H1 (cell line): ENCODE measurements at regions not wholly inside any gene's neighbourhood (a gene's known extent, or its start where the extent isn't known, plus 50 kb on each side); places are given as distances from the start of the nearest gene placed in this dataset.

ENCODE experiments used
- CTCF ChIA-PET: fragments of 300-600 bp; sonication (Branson Sonifier 250); formaldehyde crosslinking; loops from one replicate; lab custom pipeline; 2021; ENCODE audit not compliant: partially characterized antibody; lab: Charles Lee
- POLR2A ChIA-PET: fragments of 300-600 bp; sonication (Branson Sonifier 250); formaldehyde crosslinking; loops from one replicate; lab custom pipeline; 2021; ENCODE audit warnings: inconsistent platforms; ENCODE audit not compliant: partially characterized antibody; lab: Charles Lee
- DNase-seq, 2 experiments: peaks; one replicate each; pipeline versions ENCODE4 v3.0.0 to v3.0.0-alpha.2; 2010 to 2022; ENCODE audit warnings: low spot score in 2 of 2, low read depth in 1 of 2, mixed read lengths in 1 of 2
- FAIRE-seq: peaks from 2 replicates; lab custom pipeline; 2011; peaks lifted over from hg19 to GRCh38; lab: Jason Lieb, UNC
- H2AFZ ChIP-seq: 2 replicates; pipeline ENCODE4 v1.8.1; 2012; ENCODE audit warnings: low read length, inconsistent platforms
- H2AK5ac ChIP-seq: 2 replicates; pipeline ENCODE4 v1.6.1; 2013; ENCODE audit warnings: low read depth, low read length
- H2BK120ac ChIP-seq: replicated peaks from 2 replicates; pipeline ENCODE3; 2013; ENCODE audit warnings: low read depth, low read length, inconsistent platforms
- H2BK12ac ChIP-seq: 2 replicates; pipeline ENCODE4 v1.6.1; 2013; ENCODE audit warnings: low read depth, low read length
- H2BK15ac ChIP-seq: 2 replicates; pipeline ENCODE4 v1.6.1; 2013; ENCODE audit warnings: low read length
- H2BK20ac ChIP-seq: 2 replicates; pipeline ENCODE4 v1.6.1; 2013; ENCODE audit warnings: low read length
- H2BK5ac ChIP-seq: 2 replicates; pipeline ENCODE4 v1.6.1; 2013; ENCODE audit warnings: low read depth, low read length
- H3K14ac ChIP-seq: 2 replicates; pipeline ENCODE4 v1.6.1; 2013; ENCODE audit warnings: inconsistent platforms; ENCODE audit not compliant: insufficient read length
- H3K18ac ChIP-seq: 2 replicates; pipeline ENCODE4 v1.6.1; 2013; ENCODE audit warnings: low read length; ENCODE audit errors: extremely low read depth
- H3K23ac ChIP-seq: 2 replicates; pipeline ENCODE4 v1.6.1; 2013; ENCODE audit warnings: inconsistent platforms; ENCODE audit not compliant: insufficient read length
- H3K23me2 ChIP-seq: 2 replicates; pipeline ENCODE4 v1.6.1; 2013; ENCODE audit warnings: low read depth, low read length
- H3K27ac ChIP-seq: 2 replicates; pipeline ENCODE4 v1.6.1; 2011; ENCODE audit warnings: low read depth, low read length, inconsistent platforms
- H3K27me3 ChIP-seq, 4 experiments: replicated peaks in 1 of 4; 1 replicate in 1 of 4; 2 replicates in 3 of 4; pipeline versions ENCODE4 v1.6.1 to v1.8.1; 2011 to 2013; ENCODE audit warnings: low read length in 3 of 4, mild to moderate bottlenecking in 3 of 4, inconsistent platforms in 2 of 4, mixed read lengths in 2 of 4, moderate library complexity in 1 of 4; ENCODE audit not compliant: control insufficient read depth in 3 of 4, insufficient read depth in 3 of 4; ENCODE audit errors: extremely low read depth in 1 of 4
- H3K36me3 ChIP-seq, 4 experiments: 2 replicates each; pipeline versions ENCODE4 v1.6.1 to v1.8.1; 2011 to 2013; ENCODE audit warnings: mild to moderate bottlenecking in 4 of 4, low read length in 3 of 4, moderate library complexity in 2 of 4, control low read depth in 1 of 4, inconsistent platforms in 1 of 4; ENCODE audit not compliant: insufficient read depth in 4 of 4, control insufficient read depth in 2 of 4
- H3K4ac ChIP-seq: replicated peaks from 2 replicates; pipeline ENCODE3; 2013; ENCODE audit warnings: low read length, low read depth, mixed read lengths, inconsistent platforms; ENCODE audit not compliant: insufficient read length
- H3K4me1 ChIP-seq, 4 experiments: replicated peaks in 1 of 4; 1 replicate in 1 of 4; 2 replicates in 3 of 4; pipeline versions ENCODE4 v1.6.1 to v1.8.1; 2011 to 2013; ENCODE audit warnings: low read length in 3 of 4, inconsistent platforms in 2 of 4, mixed read lengths in 1 of 4; ENCODE audit not compliant: insufficient read depth in 4 of 4, control insufficient read depth in 3 of 4
- H3K4me2 ChIP-seq, 2 experiments: 2 replicates each; pipeline versions ENCODE4 v1.6.1 to v1.8.1; 2011 to 2013; ENCODE audit warnings: low read depth in 2 of 2, low read length in 2 of 2, control low read depth in 1 of 2, inconsistent platforms in 1 of 2, mild to moderate bottlenecking in 1 of 2; ENCODE audit not compliant: insufficient read depth in 1 of 2
- H3K4me3 ChIP-seq, 4 experiments: fragments of 200-600, 300-600 bp in 1 of 4; sonication (generic), shearing (Covaris generic), sonication (Bioruptor Twin) in 1 of 4; 2 replicates each; pipeline versions ENCODE4 v1.5.1 to v1.8.1; 2011 to 2016; ENCODE audit warnings: low read length in 4 of 4, low read depth in 3 of 4, control low read depth in 2 of 4, inconsistent platforms in 2 of 4, mild to moderate bottlenecking in 2 of 4, mixed read lengths in 1 of 4, moderate library complexity in 1 of 4; ENCODE audit not compliant: insufficient read depth in 2 of 4; ENCODE audit errors: extremely low read depth in 1 of 4
- H3K56ac ChIP-seq: replicated peaks from 2 replicates; pipeline ENCODE3; 2013; ENCODE audit warnings: low read depth, mild to moderate bottlenecking, mixed read lengths, low read length, inconsistent platforms; ENCODE audit not compliant: insufficient read length
- H3K79me1 ChIP-seq: 2 replicates; pipeline ENCODE4 v1.6.1; 2013; ENCODE audit warnings: low read depth, low read length, control low read depth
- H3K79me2 ChIP-seq, 2 experiments: 2 replicates each; pipeline versions ENCODE4 v1.6.1 to v1.8.1; 2012 to 2013; ENCODE audit warnings: low read length in 2 of 2, mild to moderate bottlenecking in 2 of 2, inconsistent platforms in 1 of 2; ENCODE audit not compliant: insufficient read depth in 2 of 2, control insufficient read depth in 1 of 2
- H3K9ac ChIP-seq, 4 experiments: replicated peaks in 1 of 4; 1 replicate in 1 of 4; 2 replicates in 3 of 4; pipeline versions ENCODE4 v1.6.1 to v1.8.1; 2011 to 2013; ENCODE audit warnings: low read depth in 3 of 4, low read length in 3 of 4, control low read depth in 2 of 4, mild to moderate bottlenecking in 2 of 4, moderate library complexity in 2 of 4, inconsistent platforms in 1 of 4; ENCODE audit errors: extremely low read depth in 1 of 4
- H3K9me3 ChIP-seq, 2 experiments: 2 replicates each; pipeline versions ENCODE4 v1.6.1 to v1.8.1; 2012 to 2013; ENCODE audit warnings: mild to moderate bottlenecking in 2 of 2, moderate library complexity in 2 of 2, control low read depth in 1 of 2, inconsistent platforms in 1 of 2, low read depth in 1 of 2, low read length in 1 of 2, mixed read lengths in 1 of 2; ENCODE audit not compliant: insufficient read depth in 2 of 2
- H4K20me1 ChIP-seq, 2 experiments: replicated peaks in 1 of 2; 2 replicates each; pipeline versions ENCODE3 to v1.8.1; 2011 to 2013; ENCODE audit warnings: inconsistent platforms in 2 of 2, low read length in 2 of 2, mild to moderate bottlenecking in 1 of 2; ENCODE audit not compliant: insufficient read depth in 2 of 2, control insufficient read depth in 1 of 2
- H4K5ac ChIP-seq: 2 replicates; pipeline ENCODE4 v1.6.1; 2013; ENCODE audit warnings: low read length, low read depth, mixed read lengths, inconsistent platforms; ENCODE audit not compliant: insufficient read length
- H4K8ac ChIP-seq: 2 replicates; pipeline ENCODE4 v1.8.0; 2013; ENCODE audit warnings: mild to moderate bottlenecking, moderate library complexity, low read length, inconsistent platforms; ENCODE audit not compliant: insufficient read depth; ENCODE audit errors: extremely low read depth
- H4K91ac ChIP-seq: replicated peaks from 2 replicates; pipeline ENCODE3; 2013; ENCODE audit warnings: low read length, mixed read lengths, inconsistent platforms; ENCODE audit not compliant: insufficient read length
- ASH2L ChIP-seq: fragments of 200-600, 300-600 bp; sonication (generic); IDR thresholded peaks from one replicate; pipeline ENCODE4 v1.7.1; 2017; ENCODE audit warnings: low read length
- ATF2 ChIP-seq: IDR thresholded peaks from 2 replicates; pipeline ENCODE4 v1.6.1; 2012; ENCODE audit warnings: low read length, inconsistent platforms
- ATF3 ChIP-seq: IDR thresholded peaks from 2 replicates; pipeline ENCODE4 v1.6.1; 2011; ENCODE audit warnings: low read depth, mild to moderate bottlenecking, low read length; ENCODE audit not compliant: insufficient read depth
- CHD1 ChIP-seq: IDR thresholded peaks from 2 replicates; pipeline ENCODE4 v1.6.1; 2012; ENCODE audit warnings: low read depth, low read length, improper control_type of control experiment
- CHD2 ChIP-seq: IDR thresholded peaks from 2 replicates; pipeline ENCODE4 v1.6.1; 2012; ENCODE audit warnings: low read length, improper control_type of control experiment
- CREB1 ChIP-seq: IDR thresholded peaks from 2 replicates; pipeline ENCODE4 v1.6.1; 2012; ENCODE audit warnings: inconsistent platforms
- KDM1A ChIP-seq: fragments of 200-600, 300-600 bp; sonication (generic); IDR thresholded peaks from 2 replicates; pipeline ENCODE4 v1.7.1; 2016; ENCODE audit warnings: mild to moderate bottlenecking, low read length, borderline replicate concordance
- KDM4A ChIP-seq: IDR thresholded peaks from one replicate; pipeline ENCODE4 v1.7.1; 2012; ENCODE audit warnings: low read depth, mild to moderate bottlenecking, moderate library complexity, low read length, inconsistent platforms; ENCODE audit not compliant: severe bottlenecking
- MAFK ChIP-seq: IDR thresholded peaks from 2 replicates; pipeline ENCODE4 v1.6.1; 2012; ENCODE audit warnings: low read depth, mild to moderate bottlenecking, improper control_type of control experiment, low read length
- POLR2A ChIP-seq, 2 experiments: IDR thresholded peaks; 1 replicate in 1 of 2; 2 replicates in 1 of 2; pipeline ENCODE4 v1.6.1; 2011; ENCODE audit warnings: low read depth in 2 of 2, low read length in 2 of 2, mild to moderate bottlenecking in 2 of 2; ENCODE audit errors: control extremely low read depth in 1 of 2
- POLR2AphosphoS5 ChIP-seq: IDR thresholded peaks from 2 replicates; pipeline ENCODE4 v1.6.1; 2011; ENCODE audit warnings: low read depth, low read length
- RAD21 ChIP-seq, 2 experiments: IDR thresholded peaks in 1 of 2; conservative IDR thresholded peaks in 1 of 2; 2 replicates each; pipeline ENCODE4 v1.6.1; 2011; ENCODE audit warnings: low read depth in 2 of 2, low read length in 2 of 2, improper control_type of control experiment in 1 of 2, inconsistent platforms in 1 of 2, mild to moderate bottlenecking in 1 of 2, moderate library complexity in 1 of 2
- SAP30 ChIP-seq: fragments of 300-600 bp; sonication (generic); IDR thresholded peaks from 2 replicates; pipeline ENCODE4 v1.7.1; 2012; ENCODE audit warnings: low read length, moderate library complexity, mild to moderate bottlenecking, inconsistent platforms; ENCODE audit not compliant: insufficient read depth, insufficient replicate concordance
- SUZ12 ChIP-seq: fragments of 200-600 bp; sonication (generic); IDR thresholded peaks from 2 replicates; pipeline ENCODE4 v1.6.1; 2012; ENCODE audit warnings: mild to moderate bottlenecking, inconsistent platforms, low read length, moderate library complexity, mixed read lengths
- WGBS, 2 experiments: shearing (Covaris generic) in 1 of 2; methylation state at CpG; one replicate each; pipeline versions ENCODE4 v1.1.6 to v1.1.7; 2013 to 2015; ENCODE audit warnings: low lambda C conversion rate in 2 of 2, mixed read lengths in 2 of 2, inconsistent platforms in 1 of 2, low coverage in 1 of 2, missing lambda C conversion rate in 1 of 2; ENCODE audit not compliant: insufficient replicate concordance in 2 of 2, insufficient coverage in 1 of 2, insufficient read length in 1 of 2; ENCODE audit errors: extremely low coverage in 1 of 2, missing lambda C conversion rate in 1 of 2; 5-methylcytosine and 5-hydroxymethylcytosine counted together

GRCh38 chr3:159538507-159538906 is 450.1 kb upstream of the IL12A start:
- Histone ChIP-seq H3K23me2 (no peaks in the 10 kb centered on the region), H2AK5ac (no peak overlapping the region), H2AFZ (no peak overlapping the region), H3K4me3 (no peak overlapping the region)
- no peak for DNase-seq
- TF ChIP-seq KDM1A (no peak), SUZ12 (no peak), ATF2 (no peak), SAP30 (no peak), CHD2 (no peak), CREB1 (no peak), POLR2AphosphoS5 (no peak), MAFK (no peak), ASH2L (no peak), RAD21 (IDR thresholded peaks at IDR 0.05 in 1 of 2, conservative IDR thresholded peaks at IDR 0.05 in 1 of 2; ENCODE audit: low read depth in 2 of 2, low read length in 2 of 2) (no peak), POLR2A (IDR thresholded peaks at IDR 0.05; ENCODE audit: control extremely low read depth in 1 of 2, low read depth in 2 of 2, low read length in 2 of 2) (no peak), ATF3 (no peak), CHD1 (no peak), KDM4A (no peak)
- TF ChIP-seq, all 59 proteins: peak for 0
- no peaks in the 10 kb centered on the region for H3K9me3 ChIP-seq
- no peaks in the 10 kb centered on the region for H3K4me1 ChIP-seq
- H3K9ac ChIP-seq, result no peak overlapping the region
- no peak overlapping the region for H3K23ac ChIP-seq
- no peak overlapping the region for H2BK15ac ChIP-seq
- H3K27me3 ChIP-seq, result no peaks in the 10 kb centered on the region
- FAIRE-seq, result no peak
- WGBS, 2 experiments, result 94% methylated on average over 1 of the region's 1 CpG; no CpG with 5 or more reads in 1 of the 2 experiments
- no peak overlapping the region for H3K18ac ChIP-seq
- H3K36me3 ChIP-seq, result no peaks in the 10 kb centered on the region
- no peak overlapping the region for H4K5ac ChIP-seq
- ChIA-PET CTCF (no interaction called here), POLR2A (no interaction called here)
- H4K8ac ChIP-seq, result no peak overlapping the region
- H2BK12ac ChIP-seq, result no peak overlapping the region
- no peak overlapping the region for H2BK5ac ChIP-seq
- no peak overlapping the region for H3K4me2 ChIP-seq
- H2BK120ac ChIP-seq, result no peak overlapping the region
- no peak overlapping the region for H3K4ac ChIP-seq
- no peak overlapping the region for H3K27ac ChIP-seq
- no peak overlapping the region for H2BK20ac ChIP-seq
- H3K79me1 ChIP-seq, result no peaks in the 10 kb centered on the region
- no peaks in the 10 kb centered on the region for H3K79me2 ChIP-seq
- no peaks in the 10 kb centered on the region for H4K20me1 ChIP-seq
- H3K56ac ChIP-seq, result no peak overlapping the region
- no peak overlapping the region for H4K91ac ChIP-seq
- H3K14ac ChIP-seq, result no peak overlapping the region
